Dermis blood vessel endothelial cell (primary cell): ENCODE measurements at regions not wholly inside any gene's neighbourhood (a gene's known extent, or its start where the extent isn't known, plus 50 kb on each side); places are given as distances from the start of the nearest gene placed in this dataset.

Experiments used
- DNase-seq: peaks from one replicate; pipeline ENCODE4 v3.0.0; 2010

DNA sequence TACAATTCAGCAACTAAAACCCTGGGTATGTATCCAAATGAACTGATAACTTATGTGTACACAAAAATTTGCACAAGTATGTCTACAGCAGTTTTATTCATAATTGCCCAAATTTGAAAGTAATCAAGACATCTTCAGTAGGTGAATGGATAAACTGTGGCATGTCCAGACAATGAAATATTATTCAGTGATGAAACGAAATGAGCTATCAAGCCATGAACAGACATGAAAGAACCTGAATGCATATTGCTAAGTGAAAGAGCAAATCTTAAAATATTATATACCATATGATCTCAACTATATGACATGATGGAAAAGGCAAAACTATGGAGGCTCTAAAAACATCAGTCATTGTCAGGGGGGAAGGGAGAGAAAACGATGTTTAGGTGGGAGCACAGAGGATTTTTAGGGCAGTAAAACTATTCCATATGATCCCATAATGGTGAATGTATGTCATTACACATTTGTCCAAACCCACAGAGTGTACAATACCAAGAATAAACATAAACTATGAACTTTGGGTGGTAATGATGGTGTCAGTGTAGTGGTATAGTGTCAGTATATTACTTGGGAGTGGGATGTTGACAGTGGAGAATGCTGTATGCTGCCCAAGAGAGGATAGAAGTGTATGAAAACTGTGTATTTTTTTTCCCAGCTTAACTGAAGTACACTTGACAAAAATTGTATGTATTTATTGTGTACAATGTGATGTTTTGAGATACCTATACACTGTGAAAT is 92.8 kb upstream of the PPP2R5A start:
- no peak for DNase-seq

DNA sequence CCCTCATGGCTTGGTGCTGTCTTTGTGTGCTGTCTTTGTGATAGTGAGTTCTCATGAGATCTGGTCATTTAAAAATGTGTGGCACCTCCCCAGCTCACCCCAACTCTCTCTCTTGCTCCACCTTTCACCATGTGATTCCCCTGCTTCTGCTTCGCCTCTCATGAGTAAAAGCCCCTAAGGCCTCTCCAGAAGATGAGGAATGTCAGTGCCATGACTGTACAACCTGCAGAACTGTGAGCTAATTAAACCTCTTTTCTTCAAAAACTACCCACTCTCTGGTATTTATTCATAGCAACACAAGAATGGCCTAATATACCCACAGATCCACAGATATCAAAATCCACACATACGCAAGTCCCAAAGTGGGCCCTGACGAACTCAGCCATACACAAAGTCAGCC is 88.9 kb upstream of the PPP2R5A start:
- no peak for DNase-seq

DNA sequence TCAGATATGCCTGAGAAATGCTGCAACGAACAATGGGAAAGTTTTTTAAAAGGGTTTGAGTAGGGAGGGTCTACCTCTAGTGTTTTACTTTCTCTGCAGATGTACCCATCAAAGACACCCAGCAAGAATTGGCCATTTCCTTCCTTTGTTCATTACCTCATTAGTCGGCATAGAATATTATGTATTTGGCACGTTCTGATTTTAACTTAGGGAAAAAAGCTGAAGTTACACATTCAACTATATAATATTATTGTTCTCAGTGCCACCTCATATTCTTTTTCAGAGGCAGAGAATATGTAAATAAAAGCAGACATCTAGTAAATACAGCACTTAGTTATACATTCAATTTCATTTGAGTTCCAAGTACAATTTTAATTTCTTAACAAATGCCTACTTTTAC is 83.7 kb upstream of the PPP2R5A start:
- peak; percentile 30 for DNase-seq

DNA sequence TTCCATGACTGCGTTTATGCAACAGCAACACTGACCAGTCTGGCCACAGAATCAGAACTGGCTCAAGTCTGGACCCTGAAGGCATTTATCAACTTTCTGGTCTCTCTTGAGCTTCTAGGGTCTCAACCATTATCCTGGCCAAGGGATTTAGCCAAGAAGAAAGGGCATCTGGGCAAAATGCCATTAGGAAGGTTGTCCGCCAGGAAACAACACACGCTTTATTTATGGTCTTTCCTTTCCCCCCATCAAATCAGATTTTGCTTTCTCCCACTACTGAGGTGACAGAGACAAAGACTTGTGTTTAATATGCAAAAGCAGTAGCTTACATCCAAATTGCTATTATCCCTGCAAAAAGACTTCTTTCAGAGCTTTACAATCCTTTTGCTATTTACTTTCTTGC is 81.6 kb upstream of the PPP2R5A start:
- peak; percentile 17 for DNase-seq

DNA sequence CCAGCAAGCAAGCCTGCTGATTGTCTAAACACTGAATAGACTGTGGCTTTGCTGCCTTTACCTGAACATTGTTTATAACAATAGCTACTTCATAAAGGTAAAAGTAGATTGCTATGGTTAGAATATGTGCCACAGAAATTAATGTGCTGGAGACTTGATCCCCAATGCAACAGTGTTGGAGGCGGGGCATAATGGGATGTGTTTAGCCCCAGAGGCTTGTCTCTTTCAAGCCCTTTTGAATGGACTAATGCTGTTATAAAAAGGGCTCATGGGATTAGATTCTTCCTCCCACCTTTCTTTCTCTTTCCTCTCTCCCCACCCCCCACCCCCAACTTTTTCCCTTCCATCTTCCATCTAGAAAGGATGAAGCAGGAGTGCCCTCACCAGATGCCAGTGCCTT is 80.2 kb upstream of the PPP2R5A start:
- no peak for DNase-seq

DNA sequence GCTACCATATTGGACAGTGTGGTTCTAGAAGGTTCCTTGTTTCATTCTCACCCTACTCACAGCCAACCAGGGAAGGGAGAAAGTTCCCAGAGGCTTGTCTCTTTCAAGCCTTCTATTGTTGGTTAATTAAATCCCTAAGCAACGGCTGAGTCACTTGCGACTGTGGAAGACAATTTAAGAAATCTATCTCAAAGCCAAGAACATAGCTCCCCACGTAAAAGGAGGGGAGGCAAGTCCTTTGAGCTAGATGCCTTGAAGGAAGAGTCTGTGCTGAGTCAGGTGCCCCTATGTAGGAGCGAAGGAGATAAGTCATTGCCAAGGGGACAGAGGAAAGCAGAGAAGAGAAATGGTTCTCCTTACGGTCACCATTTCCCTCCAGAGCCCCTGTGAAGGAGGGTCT is 79.4 kb upstream of the PPP2R5A start:
- no peak for DNase-seq

DNA sequence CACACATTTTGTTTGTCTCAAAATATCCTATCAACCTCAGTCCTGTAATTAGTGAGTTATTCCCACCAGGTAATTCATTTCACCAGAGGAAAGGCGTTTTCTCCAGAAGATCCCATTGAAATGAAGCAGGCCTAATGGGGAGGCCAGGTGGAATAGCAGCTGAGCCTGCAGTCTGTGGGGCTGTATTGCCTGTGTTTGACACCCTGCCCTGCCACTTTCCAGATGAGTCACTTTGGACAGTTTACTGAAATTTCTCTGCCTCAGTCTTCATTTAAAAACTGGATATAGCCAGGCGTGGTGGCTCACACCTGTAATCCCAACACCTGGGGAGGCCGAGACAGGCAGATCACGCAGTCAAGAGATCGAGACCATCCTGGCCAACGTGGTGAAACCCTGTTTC is 78.1 kb upstream of the PPP2R5A start:
- no peak for DNase-seq

DNA sequence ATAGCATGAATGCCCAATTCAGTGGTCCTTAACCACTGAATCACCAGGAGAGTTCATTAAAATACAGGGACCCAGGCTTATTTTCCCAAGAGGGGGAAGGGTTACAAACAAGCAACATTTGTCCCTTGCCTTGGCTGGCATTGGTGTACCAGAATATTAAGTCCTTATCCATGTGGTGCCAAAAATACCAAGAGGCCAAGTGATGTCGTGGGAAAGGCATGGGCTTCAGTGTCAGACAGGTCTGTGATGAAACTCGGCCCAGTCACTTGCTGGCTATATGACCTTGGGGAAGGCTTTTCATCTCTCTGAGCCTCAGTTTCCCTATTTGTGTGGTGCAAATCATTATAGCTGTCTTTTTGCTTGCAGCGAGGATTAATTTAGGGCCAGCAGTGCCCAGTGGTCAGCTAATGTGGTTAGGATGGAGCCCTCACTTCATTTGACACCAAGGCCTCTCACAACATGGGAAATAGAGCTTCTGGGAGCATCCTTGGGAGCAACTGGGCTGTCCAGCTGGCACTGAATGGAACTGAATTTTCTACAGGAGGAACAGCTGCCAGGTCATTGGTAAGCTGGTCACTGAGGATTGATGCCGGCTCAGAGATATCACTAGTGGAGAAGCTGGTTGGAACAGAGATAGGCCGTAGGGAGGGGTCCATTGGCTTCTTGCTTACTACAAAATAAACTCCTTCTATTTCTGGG is 77.2 kb upstream of the PPP2R5A start:
- no peak for DNase-seq

DNA sequence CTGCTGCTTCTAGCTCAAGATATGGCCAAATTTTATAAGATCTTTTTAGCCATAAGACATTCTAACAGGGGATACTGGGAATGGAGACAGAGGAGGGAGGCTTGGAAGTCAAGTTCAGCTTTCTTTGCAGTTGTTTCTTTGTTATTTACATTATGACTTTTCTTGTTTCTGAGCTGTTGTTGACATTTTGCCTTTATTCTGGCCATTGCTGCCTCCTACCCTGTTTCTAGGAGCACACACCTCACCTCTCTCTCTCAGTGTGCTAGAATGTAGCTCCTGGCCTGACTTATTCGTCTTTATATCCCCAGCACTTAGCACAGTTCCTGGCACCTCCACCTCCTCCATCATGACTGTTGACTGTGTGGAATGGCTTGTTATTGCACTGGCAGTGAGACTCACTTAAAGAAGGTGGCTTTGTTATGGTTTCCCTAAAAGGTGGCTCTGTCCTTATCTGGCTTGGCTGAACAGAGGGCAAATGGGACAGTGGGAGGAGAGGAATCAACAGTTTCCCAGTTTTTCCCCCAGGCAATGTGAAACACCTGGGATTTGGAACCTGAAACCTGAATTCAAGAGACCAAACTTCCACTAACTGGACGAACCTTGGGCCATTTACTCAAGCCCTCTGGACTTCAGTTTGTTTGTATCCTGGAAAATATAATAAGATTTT is 76.1 kb upstream of the PPP2R5A start:
- no peak for DNase-seq

DNA sequence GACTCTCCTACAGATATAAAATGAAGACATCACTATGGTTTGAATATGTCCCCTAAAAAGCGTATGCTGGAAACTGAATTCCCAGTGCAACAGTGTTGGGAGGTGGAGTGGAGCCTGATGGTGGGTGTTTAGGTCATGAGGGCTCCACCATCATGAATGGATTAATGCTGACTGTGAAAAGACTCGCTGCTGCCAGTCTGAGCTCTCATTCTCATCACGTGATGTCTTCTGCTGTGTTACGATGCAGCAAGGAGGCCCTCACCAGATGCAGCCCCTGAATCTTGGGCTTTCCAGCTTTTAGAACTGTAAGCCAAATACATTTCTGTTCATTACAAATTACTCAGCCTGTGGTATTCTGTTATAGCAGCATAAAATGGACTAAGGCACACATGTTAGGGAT is 73.8 kb upstream of the PPP2R5A start:
- DNase-seq: no peak

DNA sequence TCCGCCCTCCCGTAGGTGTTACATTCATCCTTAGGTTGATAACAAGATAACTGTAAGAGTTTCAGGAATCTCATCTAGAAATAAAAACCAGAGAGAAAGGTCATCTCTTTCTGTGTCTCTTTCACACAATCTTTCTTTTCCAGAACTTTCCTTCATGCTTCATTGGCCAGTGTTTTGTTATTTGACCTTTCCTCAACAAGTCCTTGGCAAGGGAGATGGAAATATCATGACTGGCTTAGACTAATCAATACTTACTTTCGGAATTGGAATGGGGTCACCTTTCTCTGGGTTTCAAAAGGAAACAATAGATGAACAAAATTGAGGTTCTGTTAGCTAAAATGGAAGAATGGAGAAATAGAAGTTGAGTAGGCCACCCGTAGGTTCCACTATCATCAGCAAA is 72.9 kb upstream of the PPP2R5A start:
- DNase-seq: no peak

DNA sequence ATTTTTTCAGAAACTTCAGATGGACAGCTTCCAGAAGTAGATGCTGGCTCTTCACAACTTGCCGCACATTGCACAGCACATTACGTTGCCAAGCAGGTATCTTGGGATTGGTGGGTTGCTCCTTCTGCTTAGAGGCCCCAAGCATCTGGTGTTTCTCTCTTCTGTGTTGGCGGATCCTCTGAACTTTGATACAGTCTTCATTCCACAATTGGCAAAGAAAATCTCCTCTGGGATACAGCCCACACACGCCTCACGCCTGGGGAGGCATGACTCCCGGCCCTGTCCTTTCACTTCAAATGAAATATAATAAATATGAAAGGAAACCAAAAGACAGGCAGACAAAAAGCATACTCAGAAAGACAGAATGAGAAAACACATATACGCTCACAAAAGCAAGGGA is 72.3 kb upstream of the PPP2R5A start:
- DNase-seq: no peak

DNA sequence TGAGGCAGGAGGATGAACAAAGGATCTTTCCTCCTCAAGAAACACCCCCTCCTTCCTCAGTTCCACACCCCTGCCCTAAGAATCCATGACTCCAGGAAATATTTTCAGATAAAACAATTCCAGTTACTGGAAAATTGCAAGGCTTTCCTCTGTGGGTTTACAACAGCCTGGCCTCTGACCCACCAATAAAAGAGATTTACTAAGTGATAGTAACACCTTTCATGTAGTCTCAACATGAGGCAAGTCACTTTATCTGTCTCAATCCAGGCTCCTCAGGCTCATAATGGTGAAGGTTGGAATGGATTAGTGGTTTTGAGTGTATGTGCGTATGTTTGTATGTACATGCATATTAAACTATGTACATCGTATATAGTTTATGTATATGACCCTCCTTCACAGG is 71.4 kb upstream of the PPP2R5A start:
- DNase-seq: peak; percentile 53

DNA sequence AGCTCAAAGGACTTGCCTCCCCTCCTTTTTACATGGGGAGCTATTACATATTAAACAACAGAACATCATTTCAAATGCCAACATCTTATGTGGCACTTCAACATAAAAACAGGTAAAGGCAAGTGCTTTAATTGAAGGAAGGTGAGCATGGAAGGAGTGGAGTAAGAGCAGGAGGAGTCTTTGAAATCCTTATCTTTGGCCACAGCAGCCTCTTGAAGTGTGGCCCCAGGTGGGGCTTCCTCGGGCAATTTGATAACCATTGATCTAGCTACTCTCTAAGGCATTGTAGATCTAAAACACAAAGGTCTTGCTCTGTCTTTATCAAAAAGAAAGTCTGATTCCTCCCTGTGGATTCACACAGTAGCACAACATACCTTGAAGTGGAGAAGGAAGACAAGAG is 70.9 kb upstream of the PPP2R5A start:
- DNase-seq: no peak

DNA sequence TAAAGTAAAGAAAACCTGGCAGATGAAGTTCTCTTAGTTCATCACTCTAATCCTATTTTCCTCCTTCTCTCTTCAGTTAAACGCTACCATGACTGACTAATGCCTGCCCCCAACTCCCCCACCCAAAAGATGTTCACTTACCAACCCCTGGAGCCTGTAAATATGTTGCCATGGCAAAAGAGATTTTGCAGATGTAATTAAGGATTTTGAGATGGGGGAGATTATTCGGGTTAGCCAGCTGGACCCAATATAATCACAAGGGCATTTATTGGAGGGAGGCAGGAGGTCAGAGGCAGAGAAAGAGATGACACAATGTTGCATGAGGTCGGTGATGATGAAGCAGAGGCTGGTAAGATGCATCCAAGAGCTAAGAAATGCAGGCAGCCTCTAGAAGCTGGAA is 69.3 kb upstream of the PPP2R5A start:
- no peak for DNase-seq

DNA sequence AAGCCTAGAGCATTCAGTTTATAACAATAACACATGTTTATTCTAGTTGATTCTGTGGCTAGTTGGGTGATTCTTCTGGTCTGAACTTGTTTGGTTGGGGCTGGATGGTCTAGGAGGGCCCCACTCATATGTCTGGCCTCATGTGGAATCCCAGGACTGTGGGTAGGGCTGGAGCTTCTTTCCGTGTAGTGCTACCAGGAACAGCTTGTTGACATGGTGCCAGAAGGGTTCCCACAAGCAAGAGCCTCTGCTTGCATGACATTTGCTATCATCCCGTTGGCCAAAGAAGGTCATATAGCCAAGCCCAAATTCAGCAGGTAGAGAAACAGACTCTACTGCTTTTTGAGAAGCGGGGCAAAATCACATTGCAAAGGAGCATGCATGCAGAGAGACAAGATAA is 67.6 kb upstream of the PPP2R5A start:
- DNase-seq: no peak

DNA sequence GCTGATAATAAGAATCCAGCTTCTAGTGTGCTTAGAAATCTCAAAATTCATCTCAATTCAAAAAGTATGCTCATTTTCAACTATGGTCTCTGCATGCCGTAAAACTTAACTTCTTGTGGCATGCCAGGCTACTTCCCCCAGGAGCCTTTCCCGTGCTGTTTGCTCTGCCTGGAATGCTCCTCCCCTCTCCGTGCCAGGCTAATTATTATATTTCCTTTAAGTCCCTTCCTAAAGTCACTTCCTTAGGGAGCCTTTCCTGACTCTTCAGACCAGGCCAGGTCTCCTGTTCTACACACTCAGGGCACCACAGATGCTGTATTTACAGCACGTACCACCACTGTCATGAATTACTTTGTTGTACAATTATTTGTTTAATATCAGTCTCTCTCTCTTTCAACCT is 67.1 kb upstream of the PPP2R5A start:
- peak; percentile 58 for DNase-seq

DNA sequence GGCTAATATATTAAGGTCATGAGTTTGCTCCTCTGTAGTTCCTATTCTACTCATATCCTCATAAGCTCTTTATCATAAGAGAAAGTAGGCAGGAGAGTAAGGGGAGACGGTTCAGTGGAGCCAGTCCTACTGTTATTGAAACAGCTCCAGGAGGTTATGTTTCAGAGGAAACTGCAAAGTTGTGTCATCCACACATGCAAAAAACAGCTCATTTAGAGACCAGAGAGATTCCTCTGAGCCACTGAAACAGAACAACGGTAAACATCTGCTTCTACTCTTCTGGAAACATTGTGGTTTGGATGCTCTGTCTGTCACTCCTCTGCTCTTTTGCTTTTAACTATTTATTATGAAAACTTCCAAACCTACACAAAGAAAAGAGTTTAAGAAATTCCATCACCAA is 66.3 kb upstream of the PPP2R5A start:
- DNase-seq: peak; percentile 44

DNA sequence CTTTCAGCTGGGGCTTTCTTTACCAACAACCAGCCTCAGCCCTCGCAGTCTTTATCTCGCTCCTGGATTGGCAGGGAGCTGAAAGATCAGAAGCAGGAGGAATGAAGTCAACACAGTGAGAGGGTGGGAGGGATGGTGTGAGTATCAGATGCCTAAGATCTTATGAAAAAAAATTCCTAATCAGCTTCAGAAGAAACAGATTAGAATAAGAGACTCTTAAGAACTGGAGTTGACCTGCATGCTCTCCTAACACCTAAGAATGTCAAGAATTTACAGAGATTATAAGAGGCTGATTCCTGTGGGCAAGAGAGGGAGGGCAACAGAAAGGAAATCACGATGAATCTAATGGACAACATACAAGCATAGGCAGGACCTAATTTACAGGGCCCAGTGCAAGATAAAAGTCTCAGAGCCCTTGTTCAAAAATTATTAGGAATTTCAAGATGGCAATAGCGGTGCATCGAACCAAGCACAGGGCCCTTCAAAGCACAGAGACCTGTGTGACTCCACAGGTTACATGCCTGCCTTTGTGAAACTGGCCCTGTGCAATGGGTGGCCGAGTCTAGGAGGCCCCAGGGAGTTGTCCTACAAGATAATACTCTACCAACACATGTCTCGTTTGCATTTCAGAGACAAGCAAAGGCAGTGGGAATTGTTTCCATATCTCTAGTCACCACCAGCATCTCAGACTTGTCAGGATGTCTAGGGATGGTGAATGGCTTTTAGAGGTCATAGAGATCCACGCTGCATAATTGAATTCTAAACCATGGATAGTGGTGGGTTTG is 65.3 kb upstream of the PPP2R5A start:
- no peak for DNase-seq

DNA sequence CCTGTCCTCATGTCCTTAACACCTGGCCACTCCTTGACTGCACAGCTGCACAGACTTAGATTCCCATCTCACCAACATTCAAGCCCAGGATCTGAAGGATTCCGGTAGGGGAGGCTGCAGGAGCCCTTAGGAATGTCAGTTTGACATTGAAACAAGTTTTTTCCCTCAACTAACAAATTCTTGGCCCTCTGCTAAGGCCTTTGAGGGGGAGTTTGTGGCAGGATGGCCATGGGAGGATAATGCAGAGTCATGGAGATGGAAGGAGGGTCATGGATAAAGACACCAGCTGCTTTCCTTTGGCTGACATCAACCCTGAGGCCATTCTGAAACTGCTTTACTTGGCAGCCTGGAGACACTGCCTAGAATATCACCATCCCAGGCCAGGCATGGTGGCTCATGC is 63.4 kb upstream of the PPP2R5A start:
- no peak for DNase-seq

DNA sequence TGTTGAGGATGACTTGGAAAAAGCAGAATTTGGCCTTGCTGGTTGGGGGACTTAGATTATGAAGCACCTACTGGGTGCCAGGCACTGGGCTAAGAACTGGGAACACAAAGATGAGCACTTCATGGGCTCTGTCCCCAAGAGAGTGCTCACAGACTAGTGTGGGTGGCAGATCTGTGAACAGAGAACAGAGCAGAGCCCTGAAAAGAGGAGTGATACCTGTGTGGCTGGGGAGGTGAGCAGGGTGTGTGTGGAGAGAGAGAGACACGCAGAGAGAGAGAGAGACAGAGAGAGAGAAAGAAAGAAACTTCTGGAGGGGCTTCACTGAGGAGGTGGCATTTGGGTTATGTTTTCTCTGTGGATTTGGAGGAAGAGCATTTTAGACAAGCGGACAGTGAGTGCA is 61.1 kb upstream of the PPP2R5A start:
- no peak for DNase-seq

DNA sequence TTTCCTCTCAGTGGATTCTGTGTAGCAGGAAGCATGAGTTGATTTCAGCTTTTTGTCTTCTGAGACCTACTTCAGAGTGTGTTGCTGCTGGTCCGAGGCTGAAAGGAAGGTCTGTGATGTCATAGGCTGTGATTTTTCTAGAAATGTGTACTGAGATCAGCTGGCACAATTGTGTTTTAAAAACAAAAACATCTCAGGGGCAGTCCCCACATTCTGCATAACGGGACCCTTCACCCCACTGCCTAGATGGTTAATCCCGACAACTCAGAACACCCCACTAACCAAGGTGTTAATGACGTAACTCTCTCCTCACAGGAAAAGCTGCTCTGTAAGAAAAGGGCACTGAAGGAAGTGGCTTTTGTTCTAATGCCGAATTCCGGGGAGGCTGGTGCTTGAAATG is 59.8 kb upstream of the PPP2R5A start:
- peak; percentile 46 for DNase-seq

DNA sequence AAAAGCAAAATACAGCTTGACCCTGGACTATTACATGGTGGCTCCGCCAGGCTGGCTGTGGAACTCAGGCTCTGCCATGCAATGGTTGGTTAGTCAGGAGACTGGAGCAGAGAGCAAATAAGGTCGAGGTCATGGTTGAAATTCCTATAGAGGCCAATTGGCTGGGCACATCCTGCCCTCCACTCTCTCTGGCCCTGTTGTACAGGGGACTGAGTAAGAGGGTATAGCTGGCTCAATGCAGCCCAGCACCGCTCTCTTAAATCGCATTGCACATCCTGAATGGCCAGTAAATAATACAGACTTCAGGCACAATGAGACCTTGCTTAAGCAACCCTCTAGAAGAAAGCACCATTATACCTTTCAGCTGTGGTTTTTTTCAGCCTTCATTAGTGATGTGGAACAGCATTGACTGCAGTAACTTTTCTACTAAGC is 59.3 kb upstream of the PPP2R5A start:
- DNase-seq: no peak
